Lower leg skin (tissue), 3 donors: ENCODE measurements at regions not wholly inside any gene's neighbourhood (a gene's known extent, or its start where the extent isn't known, plus 50 kb on each side); places are given as distances from the start of the nearest gene placed in this dataset.

ENCODE experiments used
- POLR2A ChIP-seq, 2 donors: fragments of 450-650 bp; IDR thresholded peaks; one replicate each; pipeline ENCODE4 v1.6.1; 2016 to 2017; ENCODE audit warnings: antibody characterized with exemption in 2 of 2, mild to moderate bottlenecking in 1 of 2, moderate library complexity in 1 of 2
- TF ChIP-seq, protein P1 (sequence below), 3 donors: fragments of 450-650 bp; IDR thresholded peaks; one replicate each; pipeline ENCODE4 v1.5.1; 2016; ENCODE audit warnings: antibody characterized with exemption in 3 of 3, mild to moderate bottlenecking in 3 of 3, moderate library complexity in 2 of 3

- TF ChIP-seq POLR2A (IDR thresholded peaks at IDR 0.05) = no peak
- TF ChIP-seq, protein P1, sequence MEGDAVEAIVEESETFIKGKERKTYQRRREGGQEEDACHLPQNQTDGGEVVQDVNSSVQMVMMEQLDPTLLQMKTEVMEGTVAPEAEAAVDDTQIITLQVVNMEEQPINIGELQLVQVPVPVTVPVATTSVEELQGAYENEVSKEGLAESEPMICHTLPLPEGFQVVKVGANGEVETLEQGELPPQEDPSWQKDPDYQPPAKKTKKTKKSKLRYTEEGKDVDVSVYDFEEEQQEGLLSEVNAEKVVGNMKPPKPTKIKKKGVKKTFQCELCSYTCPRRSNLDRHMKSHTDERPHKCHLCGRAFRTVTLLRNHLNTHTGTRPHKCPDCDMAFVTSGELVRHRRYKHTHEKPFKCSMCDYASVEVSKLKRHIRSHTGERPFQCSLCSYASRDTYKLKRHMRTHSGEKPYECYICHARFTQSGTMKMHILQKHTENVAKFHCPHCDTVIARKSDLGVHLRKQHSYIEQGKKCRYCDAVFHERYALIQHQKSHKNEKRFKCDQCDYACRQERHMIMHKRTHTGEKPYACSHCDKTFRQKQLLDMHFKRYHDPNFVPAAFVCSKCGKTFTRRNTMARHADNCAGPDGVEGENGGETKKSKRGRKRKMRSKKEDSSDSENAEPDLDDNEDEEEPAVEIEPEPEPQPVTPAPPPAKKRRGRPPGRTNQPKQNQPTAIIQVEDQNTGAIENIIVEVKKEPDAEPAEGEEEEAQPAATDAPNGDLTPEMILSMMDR (IDR thresholded peaks at IDR 0.05) = no peak
Observed at GRCh38 chr4:134085496-134085895, 116.1 kb downstream of the PABPC4L start.
